ENCODE measurements at regions not wholly inside any gene's neighbourhood (a gene's known extent, or its start where the extent isn't known, plus 50 kb on each side); places are given as distances from the start of the nearest gene placed in this dataset.

- Histone ChIP-seq H3K27ac (ENCODE audit: low read depth in 1 of 2, low read length in 2 of 2) (peak overlapping the region in 1 of 2 donors; percentile 42), H3K9me3 (ENCODE audit: control insufficient read depth in 4 of 4, low read length in 3 of 4) (no peaks in the 10 kb centered on the region), H3K4me1 (ENCODE audit: control insufficient read depth in 4 of 4, insufficient read depth in 4 of 4, low read length in 3 of 4) (peaks cover 0 to 4% (median under 1%) of the 10 kb centered on the region in 4 donors), H3K9ac (ENCODE audit: low read depth in 1 of 2, low read length in 2 of 2) (no peak overlapping the region), H3K4me3 (ENCODE audit: low read depth in 1 of 3, low read length in 3 of 3) (no peak overlapping the region), H3K27me3 (ENCODE audit: control insufficient read depth in 4 of 4, insufficient read depth in 4 of 4, low read length in 3 of 4) (no peaks in the 10 kb centered on the region), H3K36me3 (ENCODE audit: control insufficient read depth in 4 of 4, insufficient read depth in 3 of 4, low read depth in 1 of 4, low read length in 3 of 4) (no peaks in the 10 kb centered on the region)
- 63% methylated on average over 2 of the region's 2 CpGs for WGBS
- no peak for DNase-seq (ENCODE audit: low spot score)
- TF ChIP-seq FOXA1 (IDR thresholded peaks at IDR 0.05), result no peak
- no peak for TF ChIP-seq HNF4G (IDR thresholded peaks at IDR 0.05)
- TF ChIP-seq GABPA (IDR thresholded peaks at IDR 0.05 in 1 of 2, conservative IDR thresholded peaks at IDR 0.05 in 1 of 2), result no peak
- TF ChIP-seq REST (IDR thresholded peaks at IDR 0.05), result no peak
- no peak for TF ChIP-seq RAD21 (IDR thresholded peaks at IDR 0.05)
- no peak for TF ChIP-seq CTCF (IDR thresholded peaks at IDR 0.05; ENCODE audit: low read depth, low read length, missing input control)
- TF ChIP-seq EGR1 (IDR thresholded peaks at IDR 0.05; ENCODE audit: low read depth in 2 of 2), result no peak
- no peak for TF ChIP-seq NR2F2 (IDR thresholded peaks at IDR 0.05)
- no peak for TF ChIP-seq ZBTB33 (IDR thresholded peaks at IDR 0.05)
- TF ChIP-seq HNF4A (conservative IDR thresholded peaks at IDR 0.05), result no peak
- TF ChIP-seq YY1 (IDR thresholded peaks at IDR 0.05), result no peak
- no peak for TF ChIP-seq ATF3 (IDR thresholded peaks at IDR 0.05)
- TF ChIP-seq MAX (IDR thresholded peaks at IDR 0.05), result no peak
- no peak for TF ChIP-seq FOXA2 (IDR thresholded peaks at IDR 0.05)
Observed at GRCh38 chr20:53847837-53848170, 222.6 kb downstream of the BCAS1 start.

- DNase-seq (ENCODE audit: low spot score), result no peak
- no peaks in the 10 kb centered on the region for H3K27me3 ChIP-seq (ENCODE audit: control insufficient read depth in 4 of 4, insufficient read depth in 4 of 4, low read length in 3 of 4)
- H3K27ac ChIP-seq (ENCODE audit: low read depth in 1 of 2, low read length in 2 of 2), result peak overlapping the region; percentile 42 to 50
- no peak overlapping the region for H3K9ac ChIP-seq (ENCODE audit: low read depth in 1 of 2, low read length in 2 of 2)
- no peaks in the 10 kb centered on the region for H3K36me3 ChIP-seq (ENCODE audit: control insufficient read depth in 4 of 4, insufficient read depth in 3 of 4, low read depth in 1 of 4, low read length in 3 of 4)
- peaks cover 0 to 4% (median under 1%) of the 10 kb centered on the region in 4 donors for H3K4me1 ChIP-seq (ENCODE audit: control insufficient read depth in 4 of 4, insufficient read depth in 4 of 4, low read length in 3 of 4)
- 84% methylated on average over 8 of the region's 8 CpGs for WGBS
- no peaks in the 10 kb centered on the region for H3K9me3 ChIP-seq (ENCODE audit: control insufficient read depth in 4 of 4, low read length in 3 of 4)
- H3K4me3 ChIP-seq (ENCODE audit: low read depth in 1 of 3, low read length in 3 of 3), result no peak overlapping the region
- TF ChIP-seq MAX (IDR thresholded peaks at IDR 0.05) (no peak), GABPA (IDR thresholded peaks at IDR 0.05 in 1 of 2, conservative IDR thresholded peaks at IDR 0.05 in 1 of 2) (no peak), FOXA2 (IDR thresholded peaks at IDR 0.05) (no peak), CTCF (IDR thresholded peaks at IDR 0.05; ENCODE audit: low read depth, low read length, missing input control) (no peak), SP1 (IDR thresholded peaks at IDR 0.05) (no peak), ZBTB33 (IDR thresholded peaks at IDR 0.05) (no peak), RXRA (IDR thresholded peaks at IDR 0.05) (no peak), HNF4G (IDR thresholded peaks at IDR 0.05) (no peak)
Observed at GRCh38 chr20:53847139-53847836, 223.1 kb downstream of the BCAS1 start.

Data from liver (tissue), 8 donors.